H1 (cell line): ENCODE measurements at regions not wholly inside any gene's neighbourhood (a gene's known extent, or its start where the extent isn't known, plus 50 kb on each side); places are given as distances from the start of the nearest gene placed in this dataset.

Experiments
- CTCF ChIA-PET: fragments of 300-600 bp; sonication (Branson Sonifier 250); formaldehyde crosslinking; loops from one replicate; lab custom pipeline; 2021; ENCODE audit not compliant: partially characterized antibody; lab: Charles Lee
- POLR2A ChIA-PET: fragments of 300-600 bp; sonication (Branson Sonifier 250); formaldehyde crosslinking; loops from one replicate; lab custom pipeline; 2021; ENCODE audit warnings: inconsistent platforms; ENCODE audit not compliant: partially characterized antibody; lab: Charles Lee
- DNase-seq, 2 experiments: peaks; one replicate each; pipeline versions ENCODE4 v3.0.0 to v3.0.0-alpha.2; 2010 to 2022; ENCODE audit warnings: low spot score in 2 of 2, low read depth in 1 of 2, mixed read lengths in 1 of 2
- FAIRE-seq: peaks from 2 replicates; lab custom pipeline; 2011; peaks lifted over from hg19 to GRCh38; lab: Jason Lieb, UNC
- H2AFZ ChIP-seq: 2 replicates; pipeline ENCODE4 v1.8.1; 2012; ENCODE audit warnings: low read length, inconsistent platforms
- H2AK5ac ChIP-seq: 2 replicates; pipeline ENCODE4 v1.6.1; 2013; ENCODE audit warnings: low read depth, low read length
- H2BK120ac ChIP-seq: replicated peaks from 2 replicates; pipeline ENCODE3; 2013; ENCODE audit warnings: low read depth, low read length, inconsistent platforms
- H2BK12ac ChIP-seq: 2 replicates; pipeline ENCODE4 v1.6.1; 2013; ENCODE audit warnings: low read depth, low read length
- H2BK15ac ChIP-seq: 2 replicates; pipeline ENCODE4 v1.6.1; 2013; ENCODE audit warnings: low read length
- H2BK20ac ChIP-seq: 2 replicates; pipeline ENCODE4 v1.6.1; 2013; ENCODE audit warnings: low read length
- H2BK5ac ChIP-seq: 2 replicates; pipeline ENCODE4 v1.6.1; 2013; ENCODE audit warnings: low read depth, low read length
- H3K14ac ChIP-seq: 2 replicates; pipeline ENCODE4 v1.6.1; 2013; ENCODE audit warnings: inconsistent platforms; ENCODE audit not compliant: insufficient read length
- H3K18ac ChIP-seq: 2 replicates; pipeline ENCODE4 v1.6.1; 2013; ENCODE audit warnings: low read length; ENCODE audit errors: extremely low read depth
- H3K23ac ChIP-seq: 2 replicates; pipeline ENCODE4 v1.6.1; 2013; ENCODE audit warnings: inconsistent platforms; ENCODE audit not compliant: insufficient read length
- H3K23me2 ChIP-seq: 2 replicates; pipeline ENCODE4 v1.6.1; 2013; ENCODE audit warnings: low read depth, low read length
- H3K27ac ChIP-seq: 2 replicates; pipeline ENCODE4 v1.6.1; 2011; ENCODE audit warnings: low read depth, low read length, inconsistent platforms
- H3K27me3 ChIP-seq, 4 experiments: replicated peaks in 1 of 4; 1 replicate in 1 of 4; 2 replicates in 3 of 4; pipeline versions ENCODE4 v1.6.1 to v1.8.1; 2011 to 2013; ENCODE audit warnings: low read length in 3 of 4, mild to moderate bottlenecking in 3 of 4, inconsistent platforms in 2 of 4, mixed read lengths in 2 of 4, moderate library complexity in 1 of 4; ENCODE audit not compliant: control insufficient read depth in 3 of 4, insufficient read depth in 3 of 4; ENCODE audit errors: extremely low read depth in 1 of 4
- H3K36me3 ChIP-seq, 4 experiments: 2 replicates each; pipeline versions ENCODE4 v1.6.1 to v1.8.1; 2011 to 2013; ENCODE audit warnings: mild to moderate bottlenecking in 4 of 4, low read length in 3 of 4, moderate library complexity in 2 of 4, control low read depth in 1 of 4, inconsistent platforms in 1 of 4; ENCODE audit not compliant: insufficient read depth in 4 of 4, control insufficient read depth in 2 of 4
- H3K4ac ChIP-seq: replicated peaks from 2 replicates; pipeline ENCODE3; 2013; ENCODE audit warnings: low read length, low read depth, mixed read lengths, inconsistent platforms; ENCODE audit not compliant: insufficient read length
- H3K4me1 ChIP-seq, 4 experiments: replicated peaks in 1 of 4; 1 replicate in 1 of 4; 2 replicates in 3 of 4; pipeline versions ENCODE4 v1.6.1 to v1.8.1; 2011 to 2013; ENCODE audit warnings: low read length in 3 of 4, inconsistent platforms in 2 of 4, mixed read lengths in 1 of 4; ENCODE audit not compliant: insufficient read depth in 4 of 4, control insufficient read depth in 3 of 4
- H3K4me2 ChIP-seq, 2 experiments: 2 replicates each; pipeline versions ENCODE4 v1.6.1 to v1.8.1; 2011 to 2013; ENCODE audit warnings: low read depth in 2 of 2, low read length in 2 of 2, control low read depth in 1 of 2, inconsistent platforms in 1 of 2, mild to moderate bottlenecking in 1 of 2; ENCODE audit not compliant: insufficient read depth in 1 of 2
- H3K4me3 ChIP-seq, 4 experiments: fragments of 200-600, 300-600 bp in 1 of 4; sonication (generic), shearing (Covaris generic), sonication (Bioruptor Twin) in 1 of 4; 2 replicates each; pipeline versions ENCODE4 v1.5.1 to v1.8.1; 2011 to 2016; ENCODE audit warnings: low read length in 4 of 4, low read depth in 3 of 4, control low read depth in 2 of 4, inconsistent platforms in 2 of 4, mild to moderate bottlenecking in 2 of 4, mixed read lengths in 1 of 4, moderate library complexity in 1 of 4; ENCODE audit not compliant: insufficient read depth in 2 of 4; ENCODE audit errors: extremely low read depth in 1 of 4
- H3K56ac ChIP-seq: replicated peaks from 2 replicates; pipeline ENCODE3; 2013; ENCODE audit warnings: low read depth, mild to moderate bottlenecking, mixed read lengths, low read length, inconsistent platforms; ENCODE audit not compliant: insufficient read length
- H3K79me1 ChIP-seq: 2 replicates; pipeline ENCODE4 v1.6.1; 2013; ENCODE audit warnings: low read depth, low read length, control low read depth
- H3K79me2 ChIP-seq, 2 experiments: 2 replicates each; pipeline versions ENCODE4 v1.6.1 to v1.8.1; 2012 to 2013; ENCODE audit warnings: low read length in 2 of 2, mild to moderate bottlenecking in 2 of 2, inconsistent platforms in 1 of 2; ENCODE audit not compliant: insufficient read depth in 2 of 2, control insufficient read depth in 1 of 2
- H3K9ac ChIP-seq, 4 experiments: replicated peaks in 1 of 4; 1 replicate in 1 of 4; 2 replicates in 3 of 4; pipeline versions ENCODE4 v1.6.1 to v1.8.1; 2011 to 2013; ENCODE audit warnings: low read depth in 3 of 4, low read length in 3 of 4, control low read depth in 2 of 4, mild to moderate bottlenecking in 2 of 4, moderate library complexity in 2 of 4, inconsistent platforms in 1 of 4; ENCODE audit errors: extremely low read depth in 1 of 4
- H3K9me3 ChIP-seq, 2 experiments: 2 replicates each; pipeline versions ENCODE4 v1.6.1 to v1.8.1; 2012 to 2013; ENCODE audit warnings: mild to moderate bottlenecking in 2 of 2, moderate library complexity in 2 of 2, control low read depth in 1 of 2, inconsistent platforms in 1 of 2, low read depth in 1 of 2, low read length in 1 of 2, mixed read lengths in 1 of 2; ENCODE audit not compliant: insufficient read depth in 2 of 2
- H4K20me1 ChIP-seq, 2 experiments: replicated peaks in 1 of 2; 2 replicates each; pipeline versions ENCODE3 to v1.8.1; 2011 to 2013; ENCODE audit warnings: inconsistent platforms in 2 of 2, low read length in 2 of 2, mild to moderate bottlenecking in 1 of 2; ENCODE audit not compliant: insufficient read depth in 2 of 2, control insufficient read depth in 1 of 2
- H4K5ac ChIP-seq: 2 replicates; pipeline ENCODE4 v1.6.1; 2013; ENCODE audit warnings: low read length, low read depth, mixed read lengths, inconsistent platforms; ENCODE audit not compliant: insufficient read length
- H4K8ac ChIP-seq: 2 replicates; pipeline ENCODE4 v1.8.0; 2013; ENCODE audit warnings: mild to moderate bottlenecking, moderate library complexity, low read length, inconsistent platforms; ENCODE audit not compliant: insufficient read depth; ENCODE audit errors: extremely low read depth
- H4K91ac ChIP-seq: replicated peaks from 2 replicates; pipeline ENCODE3; 2013; ENCODE audit warnings: low read length, mixed read lengths, inconsistent platforms; ENCODE audit not compliant: insufficient read length
- ASH2L ChIP-seq: fragments of 200-600, 300-600 bp; sonication (generic); IDR thresholded peaks from one replicate; pipeline ENCODE4 v1.7.1; 2017; ENCODE audit warnings: low read length
- BCL11A ChIP-seq, 2 experiments: IDR thresholded peaks; one replicate each; pipeline ENCODE4 v1.6.1; 2011; ENCODE audit warnings: low read depth in 2 of 2, low read length in 2 of 2, mild to moderate bottlenecking in 2 of 2
- BRCA1 ChIP-seq: IDR thresholded peaks from 2 replicates; pipeline ENCODE4 v1.6.1; 2012; ENCODE audit warnings: low read depth, low read length, improper control_type of control experiment
- CEBPB ChIP-seq: IDR thresholded peaks from 2 replicates; pipeline ENCODE4 v1.6.1; 2012; ENCODE audit warnings: low read depth, low read length
- EGR1 ChIP-seq: IDR thresholded peaks from 2 replicates; pipeline ENCODE4 v1.6.1; 2011; ENCODE audit warnings: low read depth, low read length, borderline replicate concordance
- EZH2 ChIP-seq: fragments of 200-600 bp; sonication (generic); IDR thresholded peaks from 2 replicates; pipeline ENCODE4 v1.7.1; 2012; ENCODE audit warnings: low read depth, mild to moderate bottlenecking, moderate library complexity, low read length, inconsistent platforms; ENCODE audit not compliant: severe bottlenecking
- FOSL1 ChIP-seq: IDR thresholded peaks from 2 replicates; pipeline ENCODE4 v1.6.1; 2011; ENCODE audit warnings: mild to moderate bottlenecking, low read depth, low read length, moderate library complexity; ENCODE audit not compliant: insufficient read depth
- GTF2F1 ChIP-seq: IDR thresholded peaks from 2 replicates; pipeline ENCODE4 v1.6.1; 2012; ENCODE audit warnings: low read depth, low read length, improper control_type of control experiment, borderline replicate concordance
- HDAC2 ChIP-seq, 2 experiments: fragments of 300-600 bp in 1 of 2; sonication (generic) in 1 of 2; IDR thresholded peaks; 2 replicates each; pipeline ENCODE4 v1.6.1; 2011 to 2012; ENCODE audit warnings: low read depth in 2 of 2, low read length in 2 of 2, mild to moderate bottlenecking in 2 of 2, moderate library complexity in 2 of 2, borderline replicate concordance in 1 of 2, inconsistent platforms in 1 of 2
- KDM5A ChIP-seq: fragments of 200-600 bp; IDR thresholded peaks from 2 replicates; pipeline ENCODE4 v1.7.1; 2012; ENCODE audit warnings: mild to moderate bottlenecking, low read length, inconsistent platforms, mixed read lengths
- SAP30 ChIP-seq: fragments of 300-600 bp; sonication (generic); IDR thresholded peaks from 2 replicates; pipeline ENCODE4 v1.7.1; 2012; ENCODE audit warnings: low read length, moderate library complexity, mild to moderate bottlenecking, inconsistent platforms; ENCODE audit not compliant: insufficient read depth, insufficient replicate concordance
- SIRT6 ChIP-seq: IDR thresholded peaks from one replicate; pipeline ENCODE4 v1.7.1; 2012; ENCODE audit warnings: low read length, inconsistent platforms
- SRF ChIP-seq: IDR thresholded peaks from 2 replicates; pipeline ENCODE4 v1.6.1; 2011; ENCODE audit warnings: mild to moderate bottlenecking, low read depth, low read length, moderate library complexity
- YY1 ChIP-seq: IDR thresholded peaks from 2 replicates; pipeline ENCODE4 v1.6.1; 2011; ENCODE audit warnings: low read depth, mild to moderate bottlenecking, low read length
- WGBS, 2 experiments: shearing (Covaris generic) in 1 of 2; methylation state at CpG; one replicate each; pipeline versions ENCODE4 v1.1.6 to v1.1.7; 2013 to 2015; ENCODE audit warnings: low lambda C conversion rate in 2 of 2, mixed read lengths in 2 of 2, inconsistent platforms in 1 of 2, low coverage in 1 of 2, missing lambda C conversion rate in 1 of 2; ENCODE audit not compliant: insufficient replicate concordance in 2 of 2, insufficient coverage in 1 of 2, insufficient read length in 1 of 2; ENCODE audit errors: extremely low coverage in 1 of 2, missing lambda C conversion rate in 1 of 2; 5-methylcytosine and 5-hydroxymethylcytosine counted together

GRCh38 chr2:18781541-18782280 is 192.3 kb upstream of the NT5C1B start:
- Histone ChIP-seq H2BK20ac (no peak overlapping the region), H3K79me1 (no peaks in the 10 kb centered on the region), H3K27me3 (peaks cover 7 to 23% (median 10%) of the 10 kb centered on the region in 4 experiments), H3K23me2 (no peaks in the 10 kb centered on the region), H3K23ac (no peak overlapping the region), H2BK12ac (no peak overlapping the region), H3K9me3 (no peaks in the 10 kb centered on the region), H4K20me1 (no peaks in the 10 kb centered on the region), H2AK5ac (no peak overlapping the region), H3K56ac (no peak overlapping the region), H3K4me3 (no peak overlapping the region), H4K8ac (no peak overlapping the region), H4K91ac (no peak overlapping the region), H3K18ac (no peak overlapping the region), H2BK120ac (no peak overlapping the region), H3K27ac (no peak overlapping the region), H4K5ac (no peak overlapping the region), H2AFZ (no peak overlapping the region), H3K79me2 (no peaks in the 10 kb centered on the region), H2BK15ac (no peak overlapping the region), H3K14ac (no peak overlapping the region), H2BK5ac (no peak overlapping the region), H3K4me1 (no peaks in the 10 kb centered on the region), H3K9ac (no peak overlapping the region), H3K36me3 (no peaks in the 10 kb centered on the region), H3K4ac (no peak overlapping the region), H3K4me2 (no peak overlapping the region)
- 84% methylated on average over 1 of the region's 1 CpG; no CpG with 5 or more reads in 1 of the 2 experiments for WGBS, 2 experiments
- no peak for FAIRE-seq
- POLR2A ChIA-PET: no interaction called here
- DNase-seq: no peak
- CTCF ChIA-PET: interaction anchor here (0.7 to 1.2 kb wide), 3 partner anchors 13 to 51 kb away, joined by 3 to 4 read pairs (median 3); no protein-coding TSS in a partner anchor
- no peak for TF ChIP-seq FOSL1
- TF ChIP-seq GTF2F1: no peak
- TF ChIP-seq EZH2: no peak
- TF ChIP-seq KDM5A: no peak
- TF ChIP-seq SAP30: no peak
- no peak for TF ChIP-seq SRF
- no peak for TF ChIP-seq EGR1
- no peak for TF ChIP-seq BCL11A (IDR thresholded peaks at IDR 0.05; ENCODE audit: low read depth in 2 of 2, low read length in 2 of 2)
- no peak for TF ChIP-seq ASH2L
- TF ChIP-seq YY1: no peak
- TF ChIP-seq CEBPB: no peak
- no peak for TF ChIP-seq BRCA1
- no peak for TF ChIP-seq HDAC2 (IDR thresholded peaks at IDR 0.05; ENCODE audit: borderline replicate concordance in 1 of 2, low read depth in 2 of 2, low read length in 2 of 2)
- TF ChIP-seq SIRT6: no peak
